KBM-7 (cell line): ENCODE measurements at regions not wholly inside any gene's neighbourhood (a gene's known extent, or its start where the extent isn't known, plus 50 kb on each side); places are given as distances from the start of the nearest gene placed in this dataset.

Experiments used
- DNase-seq: peaks from one replicate; pipeline ENCODE4 v3.0.0-alpha.2; 2015
- in situ Hi-C: fragments of 300-500 bp; cut with MboI; formaldehyde crosslinking; loops from 2 replicates; pipeline ENCODE4 v1.14.3; 2020; ENCODE audit warnings: low sequenced_read_pairs, low pct_unique_long_range_greater_than_20kb, mixed read lengths

- DNase-seq = no peak
- in situ Hi-C loops = no loop called here
Measured at GRCh38 chr1:81126989-81127581, 673.6 kb upstream of the ADGRL2 start.

GRCh38 chr1:81125672-81126071, 675.1 kb upstream of the ADGRL2 start:
- in situ Hi-C loops = no loop called here
- no peak for DNase-seq

- no peak for DNase-seq
- in situ Hi-C loops = no loop called here
Measured at GRCh38 chr1:81121306-81121705, 679.4 kb upstream of the ADGRL2 start.

GRCh38 chr1:81119319-81119718, 681.4 kb upstream of the ADGRL2 start:
- no peak for DNase-seq
- in situ Hi-C loops = no loop called here

- in situ Hi-C loops = no loop called here
- DNase-seq = no peak
Measured at GRCh38 chr1:81118550-81118949, 682.2 kb upstream of the ADGRL2 start.

- no peak for DNase-seq
- in situ Hi-C loops = no loop called here
Measured at GRCh38 chr1:81115422-81115821, 685.3 kb upstream of the ADGRL2 start.

- DNase-seq = no peak
- in situ Hi-C loops = no loop called here
Measured at GRCh38 chr1:81114191-81114590, 686.5 kb upstream of the ADGRL2 start.

GRCh38 chr1:81113688-81114087, 687.0 kb upstream of the ADGRL2 start:
- DNase-seq = no peak
- in situ Hi-C loops = no loop called here

- in situ Hi-C loops = no loop called here
- DNase-seq = no peak
Measured at GRCh38 chr1:81111818-81112217, 688.9 kb upstream of the ADGRL2 start.

- in situ Hi-C loops = no loop called here
Measured at GRCh38 chr1:81109038-81109437, 691.7 kb upstream of the ADGRL2 start.

GRCh38 chr1:81097860-81098259, 702.9 kb upstream of the ADGRL2 start:
- no peak for DNase-seq
- in situ Hi-C loops = no loop called here

More at GRCh38 chr1:81109038-81109437, 691.7 kb upstream of the ADGRL2 start:
- DNase-seq = no peak

GRCh38 chr1:81073580-81073979, 727.2 kb upstream of the ADGRL2 start:
- in situ Hi-C loops = no loop called here
- no peak for DNase-seq

- DNase-seq = no peak
- in situ Hi-C loops = no loop called here
Measured at GRCh38 chr1:81071969-81072753, 728.6 kb upstream of the ADGRL2 start.

- in situ Hi-C loops = no loop called here
Measured at GRCh38 chr1:81071072-81071858, 729.5 kb upstream of the ADGRL2 start.

GRCh38 chr1:81069856-81070255, 730.9 kb upstream of the ADGRL2 start:
- in situ Hi-C loops = no loop called here
- no peak for DNase-seq

More at GRCh38 chr1:81071072-81071858, 729.5 kb upstream of the ADGRL2 start:
- DNase-seq = no peak

GRCh38 chr1:81068726-81069125, 732.0 kb upstream of the ADGRL2 start:
- no peak for DNase-seq
- in situ Hi-C loops = no loop called here

- DNase-seq = no peak
- in situ Hi-C loops = no loop called here
Measured at GRCh38 chr1:81053826-81054225, 746.9 kb upstream of the ADGRL2 start.

GRCh38 chr1:81052162-81052561, 748.6 kb upstream of the ADGRL2 start:
- in situ Hi-C loops = no loop called here
- DNase-seq = no peak

- in situ Hi-C loops = no loop called here
- DNase-seq = no peak
Measured at GRCh38 chr1:81050390-81050789, 750.3 kb upstream of the ADGRL2 start.

- no peak for DNase-seq
- in situ Hi-C loops = no loop called here
Measured at GRCh38 chr1:81044708-81045107, 756.0 kb upstream of the ADGRL2 start.
